ENCODE measurements at regions not wholly inside any gene's neighbourhood (a gene's known extent, or its start where the extent isn't known, plus 50 kb on each side); places are given as distances from the start of the nearest gene placed in this dataset.

DNA sequence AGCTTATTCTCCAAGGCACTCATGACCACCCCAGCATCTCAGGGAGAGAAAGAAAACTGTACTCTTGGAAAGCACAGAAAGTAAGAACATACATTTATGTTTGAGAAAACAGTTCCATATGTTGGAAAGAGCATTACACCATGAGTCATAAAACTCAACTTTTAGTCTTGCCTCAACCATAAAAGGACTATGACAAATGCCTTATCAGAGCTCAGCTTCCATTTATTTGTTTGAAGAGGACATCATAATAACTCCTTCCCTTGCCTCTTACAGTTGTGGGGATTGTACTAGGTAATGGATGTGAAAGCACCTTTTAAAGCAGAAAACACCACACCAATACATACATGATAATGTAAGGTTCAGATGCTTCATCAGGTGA lies 370.8 kb downstream of the LNPK start:
- intact Hi-C loops (cut with DNase I): no loop called here

GRCh38 chr2:175630280-175631244 lies 371.5 kb downstream of the LNPK start:
- ATAC-seq (no peak), DNase-seq (ENCODE audit: missing footprints) (no peak)
- intact Hi-C loops (cut with DNase I): no loop called here

More for the DNA sequence above, 370.8 kb downstream of the LNPK start:
- DNase-seq (ENCODE audit: missing footprints) (no peak), ATAC-seq (no peak)

DNA sequence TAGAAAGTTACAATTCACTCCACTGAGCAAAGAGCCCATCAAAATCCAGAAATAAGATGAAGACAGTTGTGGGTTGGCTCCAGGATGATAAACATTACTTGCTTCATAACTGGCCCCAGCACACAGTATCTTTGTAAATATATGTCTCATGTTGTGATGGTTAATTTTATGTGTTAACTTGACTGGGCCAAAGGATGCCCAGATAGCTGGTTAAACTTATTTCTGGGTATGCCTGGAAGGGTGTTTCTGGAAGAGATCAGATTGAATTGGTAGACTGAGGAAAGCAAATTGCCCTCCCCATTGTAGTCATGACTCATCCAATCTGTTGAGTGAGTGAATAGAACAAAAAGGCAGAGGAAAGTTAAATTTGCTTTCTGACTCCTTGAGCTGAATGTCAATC lies 373.8 kb downstream of the LNPK start:
- DNase-seq (ENCODE audit: missing footprints): no peak
- no peak for ATAC-seq
- intact Hi-C loops (cut with DNase I): no loop called here

GRCh38 chr2:175627405-175627804 lies 374.7 kb downstream of the LNPK start:
- intact Hi-C loops (cut with DNase I): no loop called here
- ATAC-seq (no peak), DNase-seq (ENCODE audit: missing footprints) (no peak)

- ATAC-seq (no peak), DNase-seq (ENCODE audit: missing footprints) (no peak)
- intact Hi-C loops (cut with DNase I): no loop called here
Measured at GRCh38 chr2:175626796-175627195, 375.3 kb downstream of the LNPK start.

DNA sequence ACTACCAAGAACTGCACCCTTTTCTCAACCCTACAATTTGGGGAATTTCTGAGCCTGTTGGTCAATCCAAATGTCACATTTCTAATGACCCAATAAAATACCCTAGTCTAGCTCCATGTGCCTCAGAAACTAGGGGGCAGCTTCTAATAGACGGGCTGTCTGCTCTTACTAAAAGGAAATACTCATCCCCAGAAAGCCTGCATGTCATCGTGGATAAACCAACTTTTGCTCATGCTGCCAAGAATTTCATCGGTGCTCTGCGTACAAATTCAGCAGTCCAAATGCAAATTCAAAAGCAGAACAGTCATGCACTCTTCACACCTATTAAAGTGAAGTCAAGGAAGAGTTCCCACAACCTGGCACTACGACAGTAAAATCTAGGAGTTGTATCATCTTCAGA lies 377.3 kb downstream of the LNPK start:
- DNase-seq (ENCODE audit: missing footprints) (no peak), ATAC-seq (no peak)
- intact Hi-C loops (cut with DNase I): no loop called here

DNA sequence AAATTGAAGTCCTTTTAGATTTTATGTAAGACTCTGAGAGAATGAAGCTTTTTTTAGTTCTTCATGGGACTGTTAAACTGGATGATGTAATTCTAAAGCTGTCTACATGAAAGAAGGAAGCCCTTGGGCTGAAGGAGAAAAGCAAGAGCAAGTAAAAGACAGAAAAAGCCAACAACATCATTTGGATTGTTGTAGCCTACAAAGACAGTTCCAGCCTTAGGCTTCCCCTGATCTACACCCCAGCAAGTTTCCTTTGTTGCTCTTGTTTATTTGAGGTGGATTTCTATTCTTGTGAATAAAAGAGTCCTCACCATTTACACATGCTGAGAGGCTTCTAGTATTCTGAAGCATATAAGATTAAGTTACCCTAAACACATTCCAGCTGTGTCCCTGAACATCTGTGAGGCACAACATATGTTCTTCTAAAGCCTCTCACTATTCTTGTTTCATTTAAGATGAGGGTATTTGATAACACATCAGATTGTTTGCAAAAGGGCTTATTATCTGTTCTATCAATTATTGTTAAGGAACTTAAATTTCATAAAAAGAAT lies 377.8 kb downstream of the LNPK start:
- no peak for ATAC-seq
- intact Hi-C loops (cut with DNase I): no loop called here
- no peak for DNase-seq (ENCODE audit: missing footprints)

DNA sequence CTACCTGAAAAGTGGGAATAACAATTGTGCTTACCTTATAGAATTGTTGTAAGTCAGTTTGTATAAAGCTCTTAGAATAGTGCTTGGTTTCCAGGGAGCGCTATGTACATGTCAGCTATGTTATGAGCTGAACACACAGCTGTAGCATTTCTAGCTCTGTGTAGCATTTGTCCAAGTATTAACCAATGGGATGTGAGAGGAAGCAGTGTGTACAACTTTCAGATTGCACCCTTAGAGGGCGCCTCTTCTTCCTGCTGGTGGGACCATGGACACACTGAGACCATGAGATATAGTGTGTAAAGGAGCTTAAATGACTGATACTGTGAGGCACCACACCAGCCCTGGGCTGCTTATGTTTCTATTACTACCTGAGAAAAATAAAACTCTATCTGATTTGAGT lies 380.2 kb downstream of the LNPK start:
- intact Hi-C loops (cut with DNase I): no loop called here
- ATAC-seq (no peak), DNase-seq (ENCODE audit: missing footprints) (no peak)

DNA sequence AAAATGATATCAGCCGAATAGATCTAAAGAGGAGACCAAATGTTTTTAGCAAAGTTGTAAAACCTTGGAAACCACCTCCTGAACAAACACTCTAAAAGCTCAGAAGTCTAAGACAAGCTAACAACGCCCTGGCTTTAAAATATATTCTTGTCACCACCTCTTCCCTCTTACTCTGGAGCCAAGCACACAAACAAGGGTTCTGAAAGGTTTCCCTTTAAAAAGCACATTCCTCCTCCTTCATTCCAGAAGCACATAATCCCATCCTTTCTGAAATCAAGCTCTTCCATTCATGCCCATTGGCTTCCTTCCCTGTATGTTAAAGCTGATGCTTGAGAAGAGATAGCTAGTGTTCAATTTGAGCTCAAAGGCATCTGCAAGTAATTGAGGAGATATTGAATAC lies 382.0 kb downstream of the LNPK start:
- DNase-seq (ENCODE audit: missing footprints) (no peak), ATAC-seq (no peak)
- intact Hi-C loops (cut with DNase I): no loop called here

DNA sequence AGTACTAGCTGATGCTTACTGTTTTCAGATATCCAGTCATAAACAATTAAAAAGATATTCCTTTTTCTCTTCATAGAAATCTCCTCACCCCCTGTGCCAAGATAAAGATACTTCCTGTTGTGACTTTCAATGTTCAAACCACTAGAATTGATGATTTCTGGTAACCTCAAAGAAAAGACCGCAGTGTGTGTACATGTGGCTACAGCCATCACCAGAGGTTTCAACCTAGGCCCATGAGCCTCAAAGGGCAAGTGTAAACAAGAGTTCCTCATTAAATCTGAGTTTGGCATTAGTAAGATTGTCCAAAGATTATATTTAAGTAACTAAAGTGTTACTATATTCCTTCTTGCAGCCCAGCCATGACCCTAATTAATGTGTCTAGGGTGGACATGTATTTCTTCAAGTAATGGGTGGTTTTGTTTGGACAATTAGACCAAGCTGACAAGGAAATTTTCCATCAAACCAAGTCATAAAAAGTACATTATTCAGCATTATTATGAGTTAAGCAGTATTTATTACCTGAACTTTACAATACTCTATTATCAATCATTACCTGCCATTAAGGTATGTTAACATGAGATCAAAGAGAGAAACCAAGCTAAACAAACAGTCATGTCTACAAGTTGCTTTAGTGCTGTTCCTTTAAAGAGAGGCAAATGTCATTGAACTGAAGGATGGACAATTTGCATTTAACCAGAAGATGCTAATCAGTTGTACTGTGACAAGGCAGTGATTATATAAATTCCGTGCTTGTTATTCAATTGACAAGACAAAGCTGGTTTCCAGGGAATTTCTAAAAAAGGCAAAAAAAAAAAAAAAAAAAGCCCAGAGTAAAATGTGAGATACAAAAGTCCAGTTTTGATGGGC lies 382.7 kb downstream of the LNPK start:
- intact Hi-C loops (cut with DNase I): no loop called here
- no peak for DNase-seq (ENCODE audit: missing footprints)
- no peak for ATAC-seq

DNA sequence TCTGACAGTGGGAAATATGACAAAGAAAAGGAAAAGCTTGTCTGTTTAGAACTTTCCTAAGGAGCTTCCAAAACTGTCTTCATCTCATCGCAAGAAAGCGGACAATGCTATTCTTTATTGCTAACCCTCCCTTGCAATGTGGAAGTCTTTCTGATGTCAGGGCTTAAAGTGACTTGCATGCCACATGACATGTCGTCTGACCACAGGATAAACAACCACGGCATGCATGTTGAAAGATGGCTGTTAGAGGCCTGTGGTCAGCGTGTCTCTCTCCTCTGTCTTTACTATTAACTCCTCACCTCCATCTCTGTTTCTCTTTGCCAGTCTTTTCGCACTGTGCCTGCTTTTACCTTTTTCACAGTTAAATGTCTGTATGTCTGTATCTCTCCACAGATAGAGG lies 389.8 kb downstream of the LNPK start:
- intact Hi-C loops (cut with DNase I): no loop called here
- DNase-seq (ENCODE audit: missing footprints) (no peak), ATAC-seq (no peak)

GRCh38 chr2:175606010-175606841 lies 395.8 kb downstream of the LNPK start:
- ATAC-seq (no peak), DNase-seq (ENCODE audit: missing footprints) (no peak)
- intact Hi-C loops (cut with DNase I): no loop called here

DNA sequence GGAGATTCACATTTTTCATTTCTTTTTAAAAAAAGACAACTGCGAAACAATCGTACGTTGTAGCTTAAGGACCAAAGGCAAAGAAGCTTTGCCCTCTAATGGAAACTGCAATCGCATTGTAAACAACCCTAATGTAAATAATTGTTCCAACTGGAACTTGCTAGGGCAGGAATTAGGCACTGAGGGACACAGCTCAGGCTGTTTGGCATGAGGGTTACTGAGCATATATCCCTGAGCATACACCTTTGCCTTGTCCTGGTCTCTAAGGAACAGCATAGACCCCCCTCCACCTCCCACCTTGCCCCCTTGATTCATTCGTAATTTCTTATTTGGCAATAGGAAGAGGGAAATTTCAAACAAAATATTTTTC lies 396.4 kb downstream of the LNPK start:
- DNase-seq (ENCODE audit: missing footprints) (no peak), ATAC-seq (no peak)
- intact Hi-C loops (cut with DNase I): no loop called here

- ATAC-seq: no peak
- intact Hi-C loops (cut with DNase I): no loop called here
- no peak for DNase-seq (ENCODE audit: missing footprints)
Measured at GRCh38 chr2:175601969-175602368, 400.1 kb downstream of the LNPK start.

GRCh38 chr2:175599966-175600831 lies 401.9 kb downstream of the LNPK start:
- intact Hi-C loops (cut with DNase I): no loop called here
- DNase-seq (ENCODE audit: missing footprints): no peak

GRCh38 chr2:175597286-175597685 lies 404.8 kb downstream of the LNPK start:
- intact Hi-C loops (cut with DNase I): no loop called here
- DNase-seq (ENCODE audit: missing footprints) (no peak), ATAC-seq (no peak)

More at GRCh38 chr2:175599966-175600831, 401.9 kb downstream of the LNPK start:
- ATAC-seq: peak; percentile 84

DNA sequence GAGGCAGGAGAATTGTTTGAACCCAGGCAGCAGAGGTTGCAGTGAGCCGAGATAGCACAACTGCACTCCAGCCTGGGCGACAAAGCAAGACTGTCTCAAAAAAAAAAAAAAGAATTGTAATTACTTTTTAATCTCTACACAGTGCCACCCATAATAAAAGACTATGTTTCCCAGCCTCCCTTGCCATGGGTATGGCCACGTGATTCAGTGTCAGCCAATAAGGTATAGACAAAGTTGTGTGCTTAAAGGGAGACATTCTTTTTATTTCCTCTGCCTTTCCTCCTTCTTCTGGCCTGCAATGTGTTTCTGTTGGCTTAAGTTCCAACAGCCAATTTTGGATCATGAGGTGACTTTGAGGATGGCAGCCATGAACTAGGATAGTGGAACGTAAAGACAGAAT lies 406.9 kb downstream of the LNPK start:
- intact Hi-C loops (cut with DNase I): no loop called here
- no peak for ATAC-seq
- no peak for DNase-seq (ENCODE audit: missing footprints)
